SK-N-MC (cell line): ENCODE measurements at regions not wholly inside any gene's neighbourhood (a gene's known extent, or its start where the extent isn't known, plus 50 kb on each side); places are given as distances from the start of the nearest gene placed in this dataset.

Source experiments
- EZH2 ChIP-seq: fragments of 200-600 bp; sonication (generic); IDR thresholded peaks from one replicate; pipeline ENCODE4 v1.6.1; 2017; ENCODE audit warnings: antibody characterized with exemption
- POLR2AphosphoS5 ChIP-seq: IDR thresholded peaks from 2 replicates; pipeline ENCODE4 v1.6.1; 2012; ENCODE audit warnings: mild to moderate bottlenecking, low read depth, low read length, borderline replicate concordance

DNA sequence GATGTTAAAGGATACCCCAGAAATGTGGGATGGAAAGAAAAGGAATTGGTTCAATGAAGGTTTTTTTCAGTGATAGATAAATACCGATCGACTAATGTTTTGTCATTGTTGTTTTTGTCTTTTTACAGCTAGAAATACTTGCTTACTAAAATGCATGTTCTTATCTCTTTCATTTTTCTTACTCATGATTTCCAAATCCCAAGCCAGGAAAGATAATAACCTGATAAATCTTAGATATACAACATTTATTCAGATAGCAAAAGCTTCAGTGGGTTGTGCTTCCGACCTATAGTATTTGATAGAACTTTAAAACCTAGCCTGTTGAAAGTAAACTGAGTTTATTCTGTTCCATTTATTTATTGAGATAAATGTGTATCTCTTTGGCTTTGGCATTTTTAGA is 187.5 kb downstream of the EDN1 start:
- TF ChIP-seq POLR2AphosphoS5 (no peak), EZH2 (no peak)
